B cell (primary cell): ENCODE measurements at regions not wholly inside any gene's neighbourhood (a gene's known extent, or its start where the extent isn't known, plus 50 kb on each side); places are given as distances from the start of the nearest gene placed in this dataset.

Experiments
- ATAC-seq: fragments of 200-7000 bp; cut with Tn5 transposase; one replicate; pipeline ENCODE4 v1.10.0; 2021; ENCODE audit warnings: low read depth, mild to moderate bottlenecking, moderate number of reproducible peaks, moderate library complexity
- CTCF ChIA-PET: fragments of 350-600 bp; sonication (Branson Sonifier 250); formaldehyde crosslinking; loops from one replicate; lab custom pipeline; 2021; ENCODE audit warnings: antibody characterized with exemption, inconsistent platforms; lab: Charles Lee
- POLR2A ChIA-PET: fragments of 350-600 bp; sonication (Branson Sonifier 250); formaldehyde crosslinking; loops from one replicate; lab custom pipeline; 2021; ENCODE audit warnings: antibody characterized with exemption; lab: Charles Lee
- DNase-seq: peaks from one replicate; pipeline ENCODE4 v3.0.0; 2013
- H2AFZ ChIP-seq: 2 replicates; pipeline ENCODE4 v1.6.1; 2012; ENCODE audit warnings: mild to moderate bottlenecking, low read depth, low read length; ENCODE audit not compliant: insufficient read depth, poor library complexity, severe bottlenecking
- H3K27ac ChIP-seq, 2 donors: 1 replicate in 1 of 2; 2 replicates in 1 of 2; pipeline ENCODE4 v1.5.1; 2012 to 2013; ENCODE audit warnings: low read length in 2 of 2, mild to moderate bottlenecking in 2 of 2, moderate library complexity in 1 of 2
- H3K27me3 ChIP-seq, 4 experiments: fragments of 200-600 bp in 1 of 4; sonication (generic) in 1 of 4; replicated peaks in 1 of 4; 1 replicate in 2 of 4; 2 replicates in 2 of 4; pipeline versions ENCODE4 v1.6.1 to v1.7.0; 2013 to 2016; ENCODE audit warnings: low read length in 3 of 4, mild to moderate bottlenecking in 2 of 4, mixed read lengths in 1 of 4, moderate library complexity in 1 of 4; ENCODE audit not compliant: insufficient read depth in 4 of 4, control insufficient read depth in 3 of 4; ENCODE audit errors: control extremely low read depth in 1 of 4
- H3K36me3 ChIP-seq, 2 experiments: replicated peaks in 1 of 2; 1 replicate in 1 of 2; 2 replicates in 1 of 2; pipeline versions ENCODE4 v1.6.1 to v1.7.1; 2013; ENCODE audit warnings: low read length in 1 of 2; ENCODE audit not compliant: insufficient read depth in 2 of 2, control insufficient read depth in 1 of 2; ENCODE audit errors: control extremely low read depth in 1 of 2, extremely low read depth in 1 of 2
- H3K4me1 ChIP-seq, 2 donors: fragments of 200-600 bp in 1 of 2; sonication (generic) in 1 of 2; 1 replicate in 1 of 2; 2 replicates in 1 of 2; pipeline versions ENCODE4 v1.5.1 to v1.6.1; 2013 to 2017; ENCODE audit warnings: low read length in 2 of 2; ENCODE audit not compliant: control insufficient read depth in 2 of 2, insufficient read depth in 2 of 2
- H3K4me2 ChIP-seq: replicated peaks from 2 replicates; pipeline ENCODE3; 2012; ENCODE audit warnings: mild to moderate bottlenecking, low read depth, low read length; ENCODE audit not compliant: poor library complexity, severe bottlenecking
- H3K4me3 ChIP-seq, 5 experiments: fragments of 200-600 bp in 1 of 5; sonication (generic) in 1 of 5; 1 replicate in 3 of 5; 2 replicates in 2 of 5; pipeline versions ENCODE4 v1.5.1 to v1.7.0; 2011 to 2016; ENCODE audit warnings: low read length in 4 of 5, mild to moderate bottlenecking in 4 of 5, low read depth in 2 of 5, control low read depth in 1 of 5, moderate library complexity in 1 of 5; ENCODE audit not compliant: insufficient read depth in 1 of 5; ENCODE audit errors: control extremely low read depth in 1 of 5, extremely low read depth in 1 of 5
- H3K79me2 ChIP-seq: fragments of 200-600 bp; sonication (generic); one replicate; pipeline ENCODE4 v1.6.0; 2016; ENCODE audit warnings: low read length; ENCODE audit not compliant: control insufficient read depth, insufficient read depth
- H3K9ac ChIP-seq: fragments of 200-600 bp; sonication (generic); 2 replicates; pipeline ENCODE4 v1.6.1; 2017; ENCODE audit warnings: mild to moderate bottlenecking, low read length, moderate library complexity
- H3K9me3 ChIP-seq, 3 donors: one replicate each; pipeline versions ENCODE4 v1.6.1 to v1.7.1; 2013; ENCODE audit warnings: low read length in 2 of 3; ENCODE audit not compliant: control insufficient read depth in 2 of 3, insufficient read depth in 1 of 3; ENCODE audit errors: control extremely low read depth in 1 of 3
- H4K20me1 ChIP-seq: 2 replicates; pipeline ENCODE4 v1.6.0; 2012; ENCODE audit warnings: mild to moderate bottlenecking, low read length; ENCODE audit not compliant: insufficient read depth, control insufficient read depth, poor library complexity, severe bottlenecking
- H3K27ac Mint-ChIP-seq: one replicate; pipeline ENCODE4 v1.8.0; 2021; ENCODE audit warnings: mixed read lengths
- H3K27me3 Mint-ChIP-seq: one replicate; pipeline ENCODE4 v1.8.0; 2021; ENCODE audit warnings: mixed read lengths
- H3K4me1 Mint-ChIP-seq: one replicate; pipeline ENCODE4 v1.8.0; 2021; ENCODE audit warnings: mixed read lengths
- H3K4me3 Mint-ChIP-seq: one replicate; pipeline ENCODE4 v1.8.0; 2021; ENCODE audit warnings: mixed read lengths
- H3K9me3 Mint-ChIP-seq: one replicate; pipeline ENCODE4 v1.8.0; 2022; ENCODE audit warnings: mixed read lengths; ENCODE audit not compliant: insufficient read depth
- CTCF ChIP-seq: fragments of 200-600 bp; IDR thresholded peaks from one replicate; pipeline ENCODE4 v1.8.0; 2022; ENCODE audit warnings: antibody characterized with exemption, mild to moderate bottlenecking
- EZH2 ChIP-seq: IDR thresholded peaks from 2 replicates; pipeline ENCODE4 v1.6.1; 2012; ENCODE audit warnings: borderline replicate concordance, low read depth, mild to moderate bottlenecking, moderate library complexity, low read length; ENCODE audit not compliant: insufficient read depth, poor library complexity, severe bottlenecking
- WGBS: methylation state at CpG from one replicate; pipeline ENCODE4 v1.1.5; 2013; ENCODE audit warnings: missing lambda C conversion rate; ENCODE audit not compliant: insufficient coverage; 5-methylcytosine and 5-hydroxymethylcytosine counted together
- intact Hi-C: fragments of 100-400 bp; cut with micrococcal nuclease; formaldehyde crosslinking; loops from one replicate; pipeline ENCODE4 v1.10.0; 2022

GRCh38 chr15:70151462-70151861 is 53.7 kb upstream of the TLE3 start:
- Histone ChIP-seq H3K27ac (no peak overlapping the region), H3K27me3 (peaks cover 0 to 6% (median 1%) of the 10 kb centered on the region in 4 experiments), H4K20me1 (no peaks in the 10 kb centered on the region), H3K4me2 (no peak overlapping the region), H2AFZ (no peak overlapping the region), H3K36me3 (no peaks in the 10 kb centered on the region), H3K9ac (no peak overlapping the region), H3K4me3 (no peak overlapping the region), H3K9me3 (no peaks in the 10 kb centered on the region), H3K79me2 (no peaks in the 10 kb centered on the region), H3K4me1 (peaks cover 0 to 3% of the 10 kb centered on the region in 2 donors)
- no peak for ATAC-seq
- H3K4me1 Mint-ChIP-seq: peaks cover 3% of the 10 kb centered on the region
- ChIA-PET POLR2A (no interaction called here), CTCF (no interaction called here)
- DNase-seq: no peak
- H3K4me3 Mint-ChIP-seq: no peak overlapping the region
- TF ChIP-seq EZH2 (no peak), CTCF (no peak)
- 100% methylated on average over 2 of the region's 4 CpGs for WGBS
- no peak overlapping the region for H3K27ac Mint-ChIP-seq
- intact Hi-C loops: no loop called here
- H3K9me3 Mint-ChIP-seq: no peaks in the 10 kb centered on the region
- peaks cover 18% of the 10 kb centered on the region for H3K27me3 Mint-ChIP-seq

- Histone ChIP-seq H4K20me1 (no peaks in the 10 kb centered on the region), H3K27me3 (peaks cover 0 to 6% (median 1%) of the 10 kb centered on the region in 4 experiments), H3K36me3 (no peaks in the 10 kb centered on the region), H3K4me2 (no peak overlapping the region), H3K9me3 (no peaks in the 10 kb centered on the region), H3K27ac (no peak overlapping the region), H3K4me3 (no peak overlapping the region), H3K79me2 (no peaks in the 10 kb centered on the region), H3K9ac (no peak overlapping the region), H3K4me1 (peaks cover 0 to 3% of the 10 kb centered on the region in 2 donors), H2AFZ (no peak overlapping the region)
- no peaks in the 10 kb centered on the region for H3K9me3 Mint-ChIP-seq
- H3K27ac Mint-ChIP-seq: no peak overlapping the region
- ChIA-PET CTCF (no interaction called here), POLR2A (no interaction called here)
- no peak for TF ChIP-seq CTCF
- TF ChIP-seq EZH2: no peak
- ATAC-seq: no peak
- intact Hi-C loops: no loop called here
- no CpG with 5 or more reads among the region's 2 CpGs for WGBS
- peaks cover 3% of the 10 kb centered on the region for H3K4me1 Mint-ChIP-seq
- no peak for DNase-seq
- H3K27me3 Mint-ChIP-seq: peaks cover 20% of the 10 kb centered on the region
- no peak overlapping the region for H3K4me3 Mint-ChIP-seq
Measured at GRCh38 chr15:70151003-70151402, 53.3 kb upstream of the TLE3 start.
